GM23338 (cell line): ENCODE measurements at regions not wholly inside any gene's neighbourhood (a gene's known extent, or its start where the extent isn't known, plus 50 kb on each side); places are given as distances from the start of the nearest gene placed in this dataset.

Source experiments
- ATAC-seq: fragments of 200-7000 bp; cut with Tn5 transposase; 3 replicates; pipeline ENCODE4 v1.9.1; 2020
- DNase-seq: peaks from one replicate; pipeline ENCODE4 v3.0.0-alpha.2; 2015; ENCODE audit warnings: low spot score
- H2AFZ ChIP-seq: fragments of 200-600 bp; sonication (generic); 2 replicates; pipeline ENCODE4 v1.8.0; 2016; ENCODE audit warnings: antibody characterized with exemption, mild to moderate bottlenecking, moderate library complexity
- H3F3A ChIP-seq: fragments of 200-600 bp; sonication (generic); replicated peaks from 2 replicates; pipeline ENCODE4 v1.8.0; 2017; ENCODE audit warnings: antibody characterized with exemption, mixed run types, low read depth
- H3K27ac ChIP-seq: fragments of 200-600 bp; sonication (generic); 2 replicates; pipeline ENCODE4 v1.6.1; 2016; ENCODE audit warnings: low read depth
- H3K27me3 ChIP-seq: fragments of 200-600 bp; sonication (generic); 2 replicates; pipeline ENCODE4 v1.8.0; 2016; ENCODE audit warnings: mild to moderate bottlenecking, mixed run types, moderate library complexity; ENCODE audit not compliant: insufficient read depth
- H3K36me3 ChIP-seq: fragments of 200-600 bp; sonication (generic); 2 replicates; pipeline ENCODE4 v1.8.0; 2016; ENCODE audit warnings: mild to moderate bottlenecking; ENCODE audit not compliant: insufficient read depth
- H3K4me1 ChIP-seq: fragments of 200-600 bp; sonication (generic); 2 replicates; pipeline ENCODE4 v1.8.0; 2016; ENCODE audit warnings: mild to moderate bottlenecking, moderate library complexity; ENCODE audit not compliant: insufficient read depth
- H3K4me2 ChIP-seq: fragments of 200-600 bp; sonication (generic); 2 replicates; pipeline ENCODE4 v1.7.1; 2017; ENCODE audit warnings: mixed run types
- H3K4me3 ChIP-seq: fragments of 200-600 bp; sonication (generic); 2 replicates; pipeline ENCODE4 v1.6.1; 2016; ENCODE audit warnings: mixed run types
- H3K79me2 ChIP-seq: fragments of 200-600 bp; sonication (generic); replicated peaks from 2 replicates; pipeline ENCODE4 v1.8.0; 2017; ENCODE audit warnings: mild to moderate bottlenecking; ENCODE audit not compliant: insufficient read depth
- H3K9me2 ChIP-seq: fragments of 200-600 bp; sonication (generic); 2 replicates; pipeline ENCODE4 v1.8.0; 2017; ENCODE audit not compliant: insufficient read depth
- H4K20me1 ChIP-seq: fragments of 200-600 bp; sonication (generic); replicated peaks from 2 replicates; pipeline ENCODE4 v1.8.0; 2017; ENCODE audit warnings: mild to moderate bottlenecking; ENCODE audit not compliant: insufficient read depth
- H3K27ac Mint-ChIP-seq: 2 replicates; pipeline ENCODE4 v1.8.0; 2020; ENCODE audit warnings: inconsistent platforms, mild to moderate bottlenecking, moderate library complexity, mixed read lengths
- H3K27me3 Mint-ChIP-seq: 3 replicates; pipeline ENCODE4 v1.8.0; 2022; ENCODE audit warnings: low read depth, mild to moderate bottlenecking, moderate library complexity, mixed read lengths, inconsistent platforms; ENCODE audit not compliant: insufficient read depth, poor library complexity
- H3K36me3 Mint-ChIP-seq: 3 replicates; pipeline ENCODE4 v1.8.0; 2021; ENCODE audit warnings: low read depth, mild to moderate bottlenecking, inconsistent platforms, moderate library complexity, mixed read lengths
- H3K4me1 Mint-ChIP-seq: 3 replicates; pipeline ENCODE4 v1.8.0; 2020; ENCODE audit warnings: mild to moderate bottlenecking, inconsistent platforms, mixed read lengths
- H3K4me3 Mint-ChIP-seq: 3 replicates; pipeline ENCODE4 v1.8.0; 2021; ENCODE audit warnings: moderate library complexity, mild to moderate bottlenecking, inconsistent platforms, mixed read lengths
- H3K9me3 Mint-ChIP-seq: 3 replicates; pipeline ENCODE4 v1.8.0; 2020; ENCODE audit warnings: moderate library complexity, mild to moderate bottlenecking, inconsistent platforms, mixed read lengths
- CTCF ChIP-seq, 2 experiments: fragments of 200-600 bp in 1 of 2; sonication (generic) in 1 of 2; conservative IDR thresholded peaks; 2 replicates each; pipeline versions ENCODE4 v1.5.1 to v1.6.1; 2016 to 2017; ENCODE audit warnings: antibody characterized with exemption in 2 of 2, low read depth in 2 of 2, mild to moderate bottlenecking in 2 of 2, moderate library complexity in 1 of 2
- EZH2 ChIP-seq: fragments of 200-600 bp; sonication (generic); IDR thresholded peaks from one replicate; pipeline ENCODE4 v1.8.0; 2017; ENCODE audit warnings: antibody characterized with exemption, mild to moderate bottlenecking, low read depth; ENCODE audit not compliant: unreplicated experiment
- EZH2phosphoT487 ChIP-seq: fragments of 200-600 bp; sonication (generic); IDR thresholded peaks from one replicate; pipeline ENCODE4 v1.8.1; 2018; ENCODE audit warnings: antibody characterized with exemption; ENCODE audit not compliant: unreplicated experiment
- JUNB ChIP-seq: IDR thresholded peaks from one replicate; pipeline ENCODE4 v1.6.1; 2016; ENCODE audit warnings: antibody characterized with exemption; ENCODE audit not compliant: unreplicated experiment
- NANOG ChIP-seq: IDR thresholded peaks from 2 replicates; pipeline ENCODE4 v1.6.1; 2016; ENCODE audit warnings: antibody characterized with exemption, borderline replicate concordance
- POLR2AphosphoS5 ChIP-seq: IDR thresholded peaks from 2 replicates; pipeline ENCODE4 v1.6.1; 2016; ENCODE audit warnings: antibody characterized with exemption, low read depth
- STAT1 ChIP-seq: IDR thresholded peaks from one replicate; pipeline ENCODE4 v1.6.1; 2016; ENCODE audit warnings: antibody characterized with exemption; ENCODE audit not compliant: unreplicated experiment
- ZNF114 ChIP-seq: fragments of 250-450 bp; sonication (Bioruptor Pico); IDR thresholded peaks from 2 replicates; pipeline ENCODE4 v1.5.0; 2020; ENCODE audit warnings: mild to moderate bottlenecking, moderate library complexity
- ZNF331 ChIP-seq: fragments of 250-450 bp; sonication (Bioruptor Pico); IDR thresholded peaks from 2 replicates; pipeline ENCODE4 v1.5.0; 2020; ENCODE audit warnings: low read depth, mild to moderate bottlenecking, moderate library complexity
- TF ChIP-seq, protein P1 (sequence below): fragments of 250-450 bp; sonication (Bioruptor Pico); IDR thresholded peaks from 2 replicates; pipeline ENCODE4 v1.5.0; 2020; ENCODE audit warnings: mild to moderate bottlenecking, moderate library complexity

- no peak overlapping the region for H3K4me3 Mint-ChIP-seq
- no peak for TF ChIP-seq ZNF114 (CRISPR knock-in tag)
- TF ChIP-seq NANOG: no peak
- no peak for TF ChIP-seq STAT1
- no peak for TF ChIP-seq JUNB
- TF ChIP-seq EZH2phosphoT487: no peak
- TF ChIP-seq ZNF331 (CRISPR knock-in tag): no peak
- TF ChIP-seq EZH2: no peak
- no peak for TF ChIP-seq CTCF (conservative IDR thresholded peaks at IDR 0.05; ENCODE audit: low read depth in 2 of 2)
- TF ChIP-seq POLR2AphosphoS5: no peak
- TF ChIP-seq, protein P1, sequence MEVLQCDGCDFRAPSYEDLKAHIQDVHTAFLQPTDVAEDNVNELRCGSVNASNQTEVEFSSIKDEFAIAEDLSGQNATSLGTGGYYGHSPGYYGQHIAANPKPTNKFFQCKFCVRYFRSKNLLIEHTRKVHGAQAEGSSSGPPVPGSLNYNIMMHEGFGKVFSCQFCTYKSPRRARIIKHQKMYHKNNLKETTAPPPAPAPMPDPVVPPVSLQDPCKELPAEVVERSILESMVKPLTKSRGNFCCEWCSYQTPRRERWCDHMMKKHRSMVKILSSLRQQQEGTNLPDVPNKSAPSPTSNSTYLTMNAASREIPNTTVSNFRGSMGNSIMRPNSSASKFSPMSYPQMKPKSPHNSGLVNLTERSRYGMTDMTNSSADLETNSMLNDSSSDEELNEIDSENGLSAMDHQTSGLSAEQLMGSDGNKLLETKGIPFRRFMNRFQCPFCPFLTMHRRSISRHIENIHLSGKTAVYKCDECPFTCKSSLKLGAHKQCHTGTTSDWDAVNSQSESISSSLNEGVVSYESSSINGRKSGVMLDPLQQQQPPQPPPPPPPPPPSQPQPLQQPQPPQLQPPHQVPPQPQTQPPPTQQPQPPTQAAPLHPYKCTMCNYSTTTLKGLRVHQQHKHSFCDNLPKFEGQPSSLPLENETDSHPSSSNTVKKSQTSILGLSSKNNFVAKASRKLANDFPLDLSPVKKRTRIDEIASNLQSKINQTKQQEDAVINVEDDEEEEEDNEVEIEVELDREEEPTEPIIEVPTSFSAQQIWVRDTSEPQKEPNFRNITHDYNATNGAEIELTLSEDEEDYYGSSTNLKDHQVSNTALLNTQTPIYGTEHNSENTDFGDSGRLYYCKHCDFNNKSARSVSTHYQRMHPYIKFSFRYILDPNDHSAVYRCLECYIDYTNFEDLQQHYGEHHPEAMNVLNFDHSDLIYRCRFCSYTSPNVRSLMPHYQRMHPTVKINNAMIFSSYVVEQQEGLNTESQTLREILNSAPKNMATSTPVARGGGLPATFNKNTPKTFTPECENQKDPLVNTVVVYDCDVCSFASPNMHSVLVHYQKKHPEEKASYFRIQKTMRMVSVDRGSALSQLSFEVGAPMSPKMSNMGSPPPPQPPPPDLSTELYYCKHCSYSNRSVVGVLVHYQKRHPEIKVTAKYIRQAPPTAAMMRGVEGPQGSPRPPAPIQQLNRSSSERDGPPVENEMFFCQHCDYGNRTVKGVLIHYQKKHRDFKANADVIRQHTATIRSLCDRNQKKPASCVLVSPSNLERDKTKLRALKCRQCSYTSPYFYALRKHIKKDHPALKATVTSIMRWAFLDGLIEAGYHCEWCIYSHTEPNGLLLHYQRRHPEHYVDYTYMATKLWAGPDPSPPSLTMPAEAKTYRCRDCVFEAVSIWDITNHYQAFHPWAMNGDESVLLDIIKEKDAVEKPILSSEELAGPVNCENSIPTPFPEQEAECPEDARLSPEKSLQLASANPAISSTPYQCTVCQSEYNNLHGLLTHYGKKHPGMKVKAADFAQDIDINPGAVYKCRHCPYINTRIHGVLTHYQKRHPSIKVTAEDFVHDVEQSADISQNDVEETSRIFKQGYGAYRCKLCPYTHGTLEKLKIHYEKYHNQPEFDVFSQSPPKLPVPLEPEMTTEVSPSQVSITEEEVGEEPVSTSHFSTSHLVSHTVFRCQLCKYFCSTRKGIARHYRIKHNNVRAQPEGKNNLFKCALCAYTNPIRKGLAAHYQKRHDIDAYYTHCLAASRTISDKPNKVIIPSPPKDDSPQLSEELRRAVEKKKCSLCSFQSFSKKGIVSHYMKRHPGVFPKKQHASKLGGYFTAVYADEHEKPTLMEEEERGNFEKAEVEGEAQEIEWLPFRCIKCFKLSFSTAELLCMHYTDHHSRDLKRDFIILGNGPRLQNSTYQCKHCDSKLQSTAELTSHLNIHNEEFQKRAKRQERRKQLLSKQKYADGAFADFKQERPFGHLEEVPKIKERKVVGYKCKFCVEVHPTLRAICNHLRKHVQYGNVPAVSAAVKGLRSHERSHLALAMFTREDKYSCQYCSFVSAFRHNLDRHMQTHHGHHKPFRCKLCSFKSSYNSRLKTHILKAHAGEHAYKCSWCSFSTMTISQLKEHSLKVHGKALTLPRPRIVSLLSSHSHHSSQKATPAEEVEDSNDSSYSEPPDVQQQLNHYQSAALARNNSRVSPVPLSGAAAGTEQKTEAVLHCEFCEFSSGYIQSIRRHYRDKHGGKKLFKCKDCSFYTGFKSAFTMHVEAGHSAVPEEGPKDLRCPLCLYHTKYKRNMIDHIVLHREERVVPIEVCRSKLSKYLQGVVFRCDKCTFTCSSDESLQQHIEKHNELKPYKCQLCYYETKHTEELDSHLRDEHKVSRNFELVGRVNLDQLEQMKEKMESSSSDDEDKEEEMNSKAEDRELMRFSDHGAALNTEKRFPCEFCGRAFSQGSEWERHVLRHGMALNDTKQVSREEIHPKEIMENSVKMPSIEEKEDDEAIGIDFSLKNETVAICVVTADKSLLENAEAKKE (CRISPR knock-in tag): no peak
- peaks cover 1% of the 10 kb centered on the region for H3K27me3 Mint-ChIP-seq
- Histone ChIP-seq H2AFZ (no peak overlapping the region), H3K4me1 (0 out of 2 replicates have a peak, but pooled peaks cover 3% of the 10 kb centered on the region), H3K9me2 (no peaks in the 10 kb centered on the region), H4K20me1 (no peaks in the 10 kb centered on the region), H3K79me2 (no peaks in the 10 kb centered on the region), H3K27ac (no peak overlapping the region), H3K36me3 (no peaks in the 10 kb centered on the region), H3K4me2 (no peak overlapping the region), H3F3A (no peaks in the 10 kb centered on the region), H3K4me3 (no peak overlapping the region), H3K27me3 (no peaks in the 10 kb centered on the region)
- H3K36me3 Mint-ChIP-seq: no peaks in the 10 kb centered on the region
- no peak for ATAC-seq
- no peak overlapping the region for H3K27ac Mint-ChIP-seq
- no peaks in the 10 kb centered on the region for H3K9me3 Mint-ChIP-seq
- peaks cover 7% of the 10 kb centered on the region for H3K4me1 Mint-ChIP-seq
- DNase-seq: no peak
Measured at GRCh38 chr2:78262713-78263375, 740.7 kb upstream of the LRRTM4 start.
